Testis (tissue), 2 donors: ENCODE measurements at regions not wholly inside any gene's neighbourhood (a gene's known extent, or its start where the extent isn't known, plus 50 kb on each side); places are given as distances from the start of the nearest gene placed in this dataset.

Source experiments
- DNase-seq: peaks from one replicate; pipeline ENCODE4 v3.0.0-alpha.2; 2019
- H3K27ac ChIP-seq, 2 donors: fragments of 200-600 bp; sonication (generic); one replicate each; pipeline ENCODE4 v1.5.1; 2019
- H3K27me3 ChIP-seq: fragments of 200-600 bp; sonication (generic); one replicate; pipeline ENCODE4 v1.5.1; 2019
- H3K36me3 ChIP-seq: fragments of 200-600 bp; sonication (generic); one replicate; pipeline ENCODE4 v1.5.1; 2017; ENCODE audit warnings: low read depth; ENCODE audit errors: missing control alignments
- H3K4me1 ChIP-seq: fragments of 200-600 bp; sonication (generic); one replicate; pipeline ENCODE4 v1.5.1; 2019
- H3K4me3 ChIP-seq, 2 donors: fragments of 200-600 bp; sonication (generic); one replicate each; pipeline ENCODE4 v1.5.1; 2017 to 2019
- H3K9me3 ChIP-seq: fragments of 200-600 bp; sonication (generic); one replicate; pipeline ENCODE4 v1.5.1; 2017
- CTCF ChIP-seq, 3 experiments: fragments of 450-650 bp in 2 of 3; fragments of 200-600 bp in 1 of 3; sonication (generic) in 1 of 3; IDR thresholded peaks; one replicate each; pipeline ENCODE4 v1.5.1; 2016 to 2019; ENCODE audit warnings: antibody characterized with exemption in 3 of 3, mild to moderate bottlenecking in 2 of 3, moderate library complexity in 1 of 3
- POLR2A ChIP-seq: fragments of 450-650 bp; IDR thresholded peaks from one replicate; pipeline ENCODE4 v1.6.1; 2017; ENCODE audit warnings: antibody characterized with exemption, mild to moderate bottlenecking, moderate library complexity
- WGBS, 2 donors: methylation state at CpG; one replicate each; pipeline ENCODE4 v1.1.5; 2018; 5-methylcytosine and 5-hydroxymethylcytosine counted together
- intact Hi-C: fragments of 100-400 bp; cut with DNase I; formaldehyde crosslinking; loops from one replicate; pipeline ENCODE4 v1.15.1; 2023; ENCODE audit warnings: low total_unique reads

GRCh38 chr1:229035054-229035747 is 235.7 kb upstream of the RAB4A start:
- WGBS, 2 donors, result 86 to 90% methylated on average over 6 of the region's 6 CpGs
- Histone ChIP-seq H3K27ac (no peak overlapping the region), H3K4me1 (peaks cover 10% of the 10 kb centered on the region), H3K9me3 (no peaks in the 10 kb centered on the region), H3K36me3 (no peaks in the 10 kb centered on the region), H3K4me3 (no peak overlapping the region), H3K27me3 (no peaks in the 10 kb centered on the region)
- intact Hi-C loops, result no loop called here
- no peak for DNase-seq
- TF ChIP-seq POLR2A, result no peak
- no peak for TF ChIP-seq CTCF (IDR thresholded peaks at IDR 0.05)

DNA sequence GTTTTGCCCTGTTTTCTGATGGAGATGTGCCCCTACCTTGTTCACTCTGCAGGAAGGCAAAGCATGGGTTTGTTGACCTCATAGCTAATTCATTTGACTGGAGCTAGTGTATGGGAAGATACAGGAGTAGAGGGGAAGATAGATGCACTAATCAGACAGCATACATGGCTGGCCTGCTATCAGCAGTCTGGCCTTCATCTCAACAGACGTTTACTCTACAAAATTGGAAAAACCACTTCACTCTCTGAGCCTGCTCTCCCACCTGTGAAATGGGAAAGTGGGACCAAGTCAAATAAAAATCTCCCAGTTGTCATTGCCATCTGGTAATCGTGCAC is 235.2 kb upstream of the RAB4A start:
- TF ChIP-seq POLR2A (no peak), CTCF (IDR thresholded peaks at IDR 0.05) (no peak)
- no peaks in the 10 kb centered on the region for H3K36me3 ChIP-seq
- 59 to 60% methylated on average over 2 of the region's 2 CpGs for WGBS, 2 donors
- no peaks in the 10 kb centered on the region for H3K27me3 ChIP-seq
- H3K4me3 ChIP-seq, result no peak overlapping the region
- H3K27ac ChIP-seq, result no peak overlapping the region
- peaks cover 10% of the 10 kb centered on the region for H3K4me1 ChIP-seq
- intact Hi-C loops, result no loop called here
- DNase-seq, result no peak
- H3K9me3 ChIP-seq, result no peaks in the 10 kb centered on the region

DNA sequence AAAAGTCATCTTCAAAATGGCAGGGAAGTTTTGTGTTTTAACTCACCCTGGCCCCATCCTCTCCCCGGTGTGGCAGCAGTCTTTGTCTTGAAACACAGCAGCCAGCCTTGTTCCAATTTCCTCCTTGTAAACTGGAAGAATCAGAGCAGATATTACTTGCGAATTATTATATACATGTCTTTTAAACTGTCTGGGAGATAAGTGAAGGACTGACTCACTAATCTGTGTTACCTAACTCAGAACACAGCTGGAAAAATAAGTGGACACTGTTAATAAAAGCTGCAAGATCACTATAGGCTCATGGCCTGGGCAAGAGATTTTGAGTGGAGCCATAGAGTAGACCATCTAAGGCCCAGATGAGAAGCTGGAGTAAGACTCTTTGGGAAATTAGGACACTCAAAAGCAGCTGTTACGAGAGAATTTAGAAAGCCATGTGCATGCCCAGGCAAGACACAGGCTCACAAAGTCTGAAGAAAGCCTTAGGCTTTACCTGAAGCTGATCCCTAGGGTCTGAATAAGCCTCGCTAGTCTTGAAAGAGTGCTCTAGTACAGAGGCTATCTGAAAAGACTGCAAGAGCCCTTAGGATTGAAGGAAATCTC is 233.0 kb upstream of the RAB4A start:
- no peaks in the 10 kb centered on the region for H3K4me1 ChIP-seq
- intact Hi-C loops, result no loop called here
- WGBS, 2 donors, result 95 to 96% methylated on average over 4 of the region's 4 CpGs
- H3K9me3 ChIP-seq, result no peaks in the 10 kb centered on the region
- no peaks in the 10 kb centered on the region for H3K36me3 ChIP-seq
- DNase-seq, result no peak
- no peak overlapping the region for H3K4me3 ChIP-seq
- TF ChIP-seq CTCF (IDR thresholded peaks at IDR 0.05), result no peak
- TF ChIP-seq POLR2A, result no peak
- no peak overlapping the region for H3K27ac ChIP-seq
- no peaks in the 10 kb centered on the region for H3K27me3 ChIP-seq

DNA sequence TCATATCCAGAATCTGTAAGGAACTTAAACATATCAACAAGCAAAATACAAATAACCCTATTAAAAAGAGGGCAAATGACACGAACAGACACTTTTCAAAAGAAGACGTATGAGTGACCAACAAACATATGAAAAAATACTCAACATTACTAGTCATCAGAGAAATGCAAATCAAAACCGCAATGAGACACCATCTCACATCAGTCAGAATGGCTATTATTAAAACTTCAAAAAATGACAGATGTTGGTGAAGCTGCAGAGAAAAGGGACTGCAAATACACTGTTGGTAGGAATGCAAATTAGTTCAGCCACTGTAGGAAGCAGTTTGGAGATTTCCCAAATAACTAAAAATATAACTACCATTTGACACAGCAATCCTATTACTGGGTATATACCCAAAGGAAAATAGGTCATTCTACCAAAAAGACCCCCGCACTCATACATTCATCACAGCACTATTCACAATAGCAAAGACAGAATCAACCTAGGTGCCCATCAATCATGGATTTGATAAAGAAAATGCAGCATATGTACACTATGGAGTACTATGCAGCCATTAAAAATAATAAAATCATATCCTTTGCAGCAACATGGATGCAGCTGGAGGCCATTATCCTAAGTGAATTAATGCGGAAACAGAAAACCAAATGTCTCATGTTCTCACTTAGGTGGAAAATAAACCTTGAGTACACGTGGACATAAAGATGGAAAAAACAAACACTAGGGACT is 230.1 kb upstream of the RAB4A start:
- no peak for TF ChIP-seq CTCF (IDR thresholded peaks at IDR 0.05)
- no peak for TF ChIP-seq POLR2A
- DNase-seq, result no peak
- Histone ChIP-seq H3K36me3 (no peaks in the 10 kb centered on the region), H3K9me3 (no peaks in the 10 kb centered on the region), H3K4me3 (no peak overlapping the region), H3K27ac (no peak overlapping the region), H3K27me3 (no peaks in the 10 kb centered on the region), H3K4me1 (no peaks in the 10 kb centered on the region)
- 88 to 90% methylated on average over 6 of the region's 6 CpGs for WGBS, 2 donors
- intact Hi-C loops, result no loop called here
